ENCODE measurements at regions not wholly inside any gene's neighbourhood (a gene's known extent, or its start where the extent isn't known, plus 50 kb on each side); places are given as distances from the start of the nearest gene placed in this dataset.

DNA sequence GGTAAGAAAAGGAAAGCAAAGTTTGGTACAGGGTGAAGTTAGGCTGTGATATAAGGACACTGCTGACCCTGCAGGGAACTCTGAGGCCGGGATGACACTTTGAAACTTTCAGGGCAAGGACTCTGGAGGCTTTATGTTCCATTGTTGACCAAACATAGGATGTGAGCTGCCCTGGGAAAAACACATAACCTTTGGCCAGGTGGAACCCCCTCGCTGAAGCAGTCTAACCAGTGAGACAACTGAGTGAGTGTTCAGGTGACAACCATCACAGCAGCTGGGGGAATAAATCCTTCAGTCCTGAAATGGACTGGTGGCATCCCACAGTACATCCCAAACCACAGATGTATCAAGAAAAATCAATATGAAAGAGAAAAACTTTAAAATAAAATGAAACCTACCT lies 280.9 kb upstream of the CDH2 start:
- Mint-ChIP-seq H3K9me3 (ENCODE audit: unreplicated experiment) (no peaks in the 10 kb centered on the region), H3K27me3 (ENCODE audit: insufficient read depth, unreplicated experiment) (no peaks in the 10 kb centered on the region), H3K4me1 (ENCODE audit: insufficient read depth, unreplicated experiment) (no peaks in the 10 kb centered on the region), H3K27ac (ENCODE audit: low read depth, unreplicated experiment) (no peak overlapping the region), H3K4me3 (ENCODE audit: unreplicated experiment) (no peak overlapping the region), H3K36me3 (ENCODE audit: insufficient read depth, unreplicated experiment) (peaks cover 5% of the 10 kb centered on the region)
- ChIA-PET POLR2A (no interaction called here), CTCF (no interaction called here)
- BruUV-seq (replicated peaks) = no TSS peak
- no peak for DNase-seq (ENCODE audit: unreplicated experiment)
- intact Hi-C loops (cut with micrococcal nuclease) = no loop called here
- TF ChIP-seq, protein P1, sequence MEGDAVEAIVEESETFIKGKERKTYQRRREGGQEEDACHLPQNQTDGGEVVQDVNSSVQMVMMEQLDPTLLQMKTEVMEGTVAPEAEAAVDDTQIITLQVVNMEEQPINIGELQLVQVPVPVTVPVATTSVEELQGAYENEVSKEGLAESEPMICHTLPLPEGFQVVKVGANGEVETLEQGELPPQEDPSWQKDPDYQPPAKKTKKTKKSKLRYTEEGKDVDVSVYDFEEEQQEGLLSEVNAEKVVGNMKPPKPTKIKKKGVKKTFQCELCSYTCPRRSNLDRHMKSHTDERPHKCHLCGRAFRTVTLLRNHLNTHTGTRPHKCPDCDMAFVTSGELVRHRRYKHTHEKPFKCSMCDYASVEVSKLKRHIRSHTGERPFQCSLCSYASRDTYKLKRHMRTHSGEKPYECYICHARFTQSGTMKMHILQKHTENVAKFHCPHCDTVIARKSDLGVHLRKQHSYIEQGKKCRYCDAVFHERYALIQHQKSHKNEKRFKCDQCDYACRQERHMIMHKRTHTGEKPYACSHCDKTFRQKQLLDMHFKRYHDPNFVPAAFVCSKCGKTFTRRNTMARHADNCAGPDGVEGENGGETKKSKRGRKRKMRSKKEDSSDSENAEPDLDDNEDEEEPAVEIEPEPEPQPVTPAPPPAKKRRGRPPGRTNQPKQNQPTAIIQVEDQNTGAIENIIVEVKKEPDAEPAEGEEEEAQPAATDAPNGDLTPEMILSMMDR (IDR thresholded peaks at IDR 0.05; ENCODE audit: unreplicated experiment) = no peak

DNA sequence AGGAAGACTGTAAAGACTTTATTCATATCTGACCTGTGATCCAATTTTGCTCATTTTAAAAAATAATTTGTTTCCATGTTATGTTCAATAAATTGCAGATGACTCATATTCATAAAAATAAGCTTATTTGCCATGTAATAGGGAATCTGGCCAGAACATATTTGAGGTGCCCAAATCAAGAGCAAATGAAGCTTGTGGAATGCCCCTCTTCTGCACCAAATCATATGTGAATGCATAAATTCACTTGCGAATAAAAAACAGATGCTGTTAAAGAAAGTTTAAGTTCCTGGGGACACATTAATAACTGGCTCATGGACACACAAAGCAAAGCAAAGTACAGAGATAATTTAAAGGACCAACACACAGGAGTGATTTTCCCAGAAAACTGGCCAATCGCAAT lies 279.0 kb upstream of the CDH2 start:
- Mint-ChIP-seq H3K4me3 (ENCODE audit: unreplicated experiment) (no peak overlapping the region), H3K9me3 (ENCODE audit: unreplicated experiment) (no peaks in the 10 kb centered on the region), H3K27ac (ENCODE audit: low read depth, unreplicated experiment) (no peak overlapping the region), H3K27me3 (ENCODE audit: insufficient read depth, unreplicated experiment) (no peaks in the 10 kb centered on the region), H3K36me3 (ENCODE audit: insufficient read depth, unreplicated experiment) (peaks cover 5% of the 10 kb centered on the region), H3K4me1 (ENCODE audit: insufficient read depth, unreplicated experiment) (no peaks in the 10 kb centered on the region)
- intact Hi-C loops (cut with micrococcal nuclease) = no loop called here
- DNase-seq (ENCODE audit: unreplicated experiment) = no peak
- TF ChIP-seq, protein P1 (IDR thresholded peaks at IDR 0.05; ENCODE audit: unreplicated experiment) = no peak
- ChIA-PET POLR2A (interaction anchor here (0.7 kb wide), 1 partner anchor 13 kb away, joined by 3 read pairs; no protein-coding TSS in a partner anchor), CTCF (no interaction called here)
- BruUV-seq (replicated peaks) = no TSS peak

DNA sequence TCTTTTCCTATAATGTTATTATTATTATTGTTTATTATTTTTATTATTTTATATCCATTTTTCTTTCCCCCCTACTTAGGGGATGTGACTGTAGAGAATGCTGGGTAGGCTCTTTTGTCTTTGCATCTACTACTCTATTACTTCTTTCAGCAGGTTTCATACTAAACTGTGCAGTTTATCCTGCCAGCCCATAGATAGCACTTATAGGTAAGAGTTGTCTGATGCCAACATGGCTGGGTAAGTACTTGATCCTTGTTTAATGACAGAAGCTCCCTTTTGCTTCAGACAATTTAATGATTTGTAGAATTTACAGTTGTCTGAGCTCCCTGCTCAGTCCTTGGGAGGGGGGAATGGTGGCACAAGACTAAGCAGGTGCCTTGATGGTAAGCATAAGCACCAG lies 262.9 kb upstream of the CDH2 start:
- H3K4me1 Mint-ChIP-seq (ENCODE audit: insufficient read depth, unreplicated experiment) = no peaks in the 10 kb centered on the region
- intact Hi-C loops (cut with micrococcal nuclease) = no loop called here
- peak; percentile 22 for DNase-seq (ENCODE audit: unreplicated experiment)
- H3K9me3 Mint-ChIP-seq (ENCODE audit: unreplicated experiment) = no peaks in the 10 kb centered on the region
- TF ChIP-seq, protein P1 (IDR thresholded peaks at IDR 0.05; ENCODE audit: unreplicated experiment) = no peak
- BruUV-seq (replicated peaks) = no TSS peak
- POLR2A ChIA-PET = no interaction called here
- no peaks in the 10 kb centered on the region for H3K36me3 Mint-ChIP-seq (ENCODE audit: insufficient read depth, unreplicated experiment)
- no peaks in the 10 kb centered on the region for H3K27me3 Mint-ChIP-seq (ENCODE audit: insufficient read depth, unreplicated experiment)
- no peak overlapping the region for H3K4me3 Mint-ChIP-seq (ENCODE audit: unreplicated experiment)
- H3K27ac Mint-ChIP-seq (ENCODE audit: low read depth, unreplicated experiment) = no peak overlapping the region
- CTCF ChIA-PET = interaction anchor here (0.5 to 1.5 kb wide), 8 partner anchors 13 to 1841 kb away, joined by 3 to 6 read pairs (median 3); no protein-coding TSS in a partner anchor

DNA sequence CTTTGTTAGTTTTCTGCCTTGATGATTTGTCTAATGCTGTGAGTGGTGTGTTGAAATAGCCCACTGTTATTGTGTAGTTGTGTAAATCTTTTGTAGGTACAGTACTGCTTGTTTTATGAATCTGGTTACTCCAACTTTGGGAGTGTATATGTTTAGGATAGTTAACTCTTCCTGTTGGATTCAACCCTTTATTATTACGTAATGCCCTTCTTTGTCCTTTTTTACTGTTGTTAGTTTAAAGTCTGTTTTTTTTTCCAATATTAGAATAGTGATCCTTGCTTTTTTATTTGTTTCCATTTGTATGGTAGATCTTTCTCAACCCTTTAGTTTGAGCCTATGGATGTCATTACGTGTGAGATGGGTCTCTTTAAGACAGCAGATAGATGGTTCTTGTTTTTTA lies 261.5 kb upstream of the CDH2 start:
- no TSS peak for BruUV-seq (replicated peaks)
- no peak overlapping the region for H3K4me3 Mint-ChIP-seq (ENCODE audit: unreplicated experiment)
- TF ChIP-seq, protein P1 (IDR thresholded peaks at IDR 0.05; ENCODE audit: unreplicated experiment) = no peak
- DNase-seq (ENCODE audit: unreplicated experiment) = no peak
- intact Hi-C loops (cut with micrococcal nuclease) = no loop called here
- CTCF ChIA-PET = no interaction called here
- H3K4me1 Mint-ChIP-seq (ENCODE audit: insufficient read depth, unreplicated experiment) = no peaks in the 10 kb centered on the region
- H3K9me3 Mint-ChIP-seq (ENCODE audit: unreplicated experiment) = no peaks in the 10 kb centered on the region
- H3K36me3 Mint-ChIP-seq (ENCODE audit: insufficient read depth, unreplicated experiment) = no peaks in the 10 kb centered on the region
- POLR2A ChIA-PET = no interaction called here
- no peak overlapping the region for H3K27ac Mint-ChIP-seq (ENCODE audit: low read depth, unreplicated experiment)
- H3K27me3 Mint-ChIP-seq (ENCODE audit: insufficient read depth, unreplicated experiment) = no peaks in the 10 kb centered on the region

All from MCF 10A (cell line).